CD4-positive, alpha-beta T cell (primary cell): ENCODE measurements at regions not wholly inside any gene's neighbourhood (a gene's known extent, or its start where the extent isn't known, plus 50 kb on each side); places are given as distances from the start of the nearest gene placed in this dataset.

Source experiments
- ATAC-seq: fragments of 200-7000 bp; cut with Tn5 transposase; one replicate; pipeline ENCODE4 v1.10.0; 2022; ENCODE audit warnings: mild to moderate bottlenecking; ENCODE audit not compliant: poor library complexity
- CTCF ChIA-PET: fragments of 350-600 bp; sonication (Branson Sonifier 250); formaldehyde crosslinking; loops from one replicate; lab custom pipeline; 2021; ENCODE audit warnings: antibody characterized with exemption, inconsistent platforms; lab: Charles Lee
- POLR2A ChIA-PET: fragments of 350-600 bp; sonication (Branson Sonifier 250); formaldehyde crosslinking; loops from one replicate; lab custom pipeline; 2021; ENCODE audit warnings: antibody characterized with exemption, inconsistent platforms; lab: Charles Lee
- DNase-seq, 14 experiments: peaks; one replicate each; pipeline ENCODE4 v3.0.0-alpha.2; 2013 to 2020; ENCODE audit warnings: mixed read lengths in 2 of 14
- H3K27ac ChIP-seq, 2 donors: one replicate each; pipeline versions ENCODE4 v1.5.1 to v1.7.0; 2013; ENCODE audit warnings: low read length in 2 of 2, low read depth in 1 of 2, mild to moderate bottlenecking in 1 of 2
- H3K27me3 ChIP-seq, 2 experiments: 1 replicate in 1 of 2; 2 replicates in 1 of 2; pipeline versions ENCODE4 v1.6.1 to v1.7.0; 2013; ENCODE audit warnings: low read length in 2 of 2, control low read depth in 1 of 2, mild to moderate bottlenecking in 1 of 2, moderate library complexity in 1 of 2; ENCODE audit not compliant: insufficient read depth in 2 of 2, control insufficient read depth in 1 of 2
- H3K36me3 ChIP-seq: one replicate; pipeline ENCODE4 v1.6.1; 2013; ENCODE audit warnings: low read length, control low read depth; ENCODE audit not compliant: insufficient read depth
- H3K4me1 ChIP-seq: one replicate; pipeline ENCODE4 v1.6.1; 2013; ENCODE audit warnings: low read length, control low read depth; ENCODE audit not compliant: insufficient read depth
- H3K4me3 ChIP-seq: one replicate; pipeline ENCODE4 v1.5.1; 2013; ENCODE audit warnings: mild to moderate bottlenecking, low read length, moderate library complexity
- H3K9me3 ChIP-seq, 2 experiments: 1 replicate in 1 of 2; 2 replicates in 1 of 2; pipeline versions ENCODE4 v1.6.1 to v1.7.0; 2013; ENCODE audit warnings: low read length in 2 of 2, mild to moderate bottlenecking in 2 of 2, control low read depth in 1 of 2, moderate library complexity in 1 of 2; ENCODE audit not compliant: control insufficient read depth in 1 of 2, insufficient read depth in 1 of 2
- H3K27ac Mint-ChIP-seq: one replicate; pipeline ENCODE4 v1.8.0; 2020; ENCODE audit warnings: mixed read lengths
- H3K27me3 Mint-ChIP-seq: one replicate; pipeline ENCODE4 v1.8.0; 2021; ENCODE audit warnings: mixed read lengths
- H3K36me3 Mint-ChIP-seq: one replicate; pipeline ENCODE4 v1.8.0; 2021; ENCODE audit warnings: low read depth, mixed read lengths
- H3K4me1 Mint-ChIP-seq: one replicate; pipeline ENCODE4 v1.8.0; 2021; ENCODE audit warnings: low read depth, mixed read lengths
- H3K4me3 Mint-ChIP-seq: one replicate; pipeline ENCODE4 v1.8.0; 2020; ENCODE audit warnings: mild to moderate bottlenecking, mixed read lengths
- H3K9me3 Mint-ChIP-seq: one replicate; pipeline ENCODE4 v1.8.0; 2020; ENCODE audit warnings: mixed read lengths
- CTCF ChIP-seq: fragments of 200-600 bp; IDR thresholded peaks from one replicate; pipeline ENCODE4 v1.8.0; 2022; ENCODE audit warnings: antibody characterized with exemption, mild to moderate bottlenecking
- intact Hi-C, 2 experiments: fragments of 100-400 bp; cut with DNase I in 1 of 2; cut with micrococcal nuclease in 1 of 2; formaldehyde crosslinking; loops; one replicate each; pipeline versions ENCODE4 v1.15.1 to v1.9.0; 2023 to 2025; cut with DNase I, micrococcal nuclease

- no peaks in the 10 kb centered on the region for H3K4me1 ChIP-seq
- no peak overlapping the region for H3K27ac ChIP-seq
- no peaks in the 10 kb centered on the region for H3K36me3 Mint-ChIP-seq
- no peak overlapping the region for H3K27ac Mint-ChIP-seq
- no peaks in the 10 kb centered on the region for H3K9me3 ChIP-seq
- POLR2A ChIA-PET = no interaction called here
- H3K9me3 Mint-ChIP-seq = peaks cover 8% of the 10 kb centered on the region
- H3K4me3 ChIP-seq = no peak overlapping the region
- no peaks in the 10 kb centered on the region for H3K36me3 ChIP-seq
- no peaks in the 10 kb centered on the region for H3K4me1 Mint-ChIP-seq
- H3K27me3 Mint-ChIP-seq = no peaks in the 10 kb centered on the region
- H3K27me3 ChIP-seq = no peaks in the 10 kb centered on the region
- ATAC-seq (no peak), DNase-seq (no peak)
- intact Hi-C loops = no loop called here
- H3K4me3 Mint-ChIP-seq = no peak overlapping the region
- TF ChIP-seq CTCF = no peak
- CTCF ChIA-PET = no interaction called here
Measured at GRCh38 chr12:127936463-127936862, 330.5 kb upstream of the TMEM132C start.

GRCh38 chr12:127941332-127941731 is 325.6 kb upstream of the TMEM132C start:
- Mint-ChIP-seq H3K4me3 (no peak overlapping the region), H3K9me3 (peaks cover 15% of the 10 kb centered on the region), H3K27ac (no peak overlapping the region), H3K27me3 (no peaks in the 10 kb centered on the region), H3K4me1 (no peaks in the 10 kb centered on the region), H3K36me3 (no peaks in the 10 kb centered on the region)
- ChIA-PET CTCF (no interaction called here), POLR2A (no interaction called here)
- H3K27ac ChIP-seq = no peak overlapping the region
- intact Hi-C loops = no loop called here
- no peak overlapping the region for H3K4me3 ChIP-seq
- H3K27me3 ChIP-seq = no peaks in the 10 kb centered on the region
- H3K4me1 ChIP-seq = no peaks in the 10 kb centered on the region
- ATAC-seq = no peak
- peaks cover 4 to 18% of the 10 kb centered on the region in 2 experiments for H3K9me3 ChIP-seq
- no peak for TF ChIP-seq CTCF
- no peak for DNase-seq
- no peaks in the 10 kb centered on the region for H3K36me3 ChIP-seq

- ATAC-seq (no peak), DNase-seq (no peak)
- Histone ChIP-seq H3K27ac (no peak overlapping the region), H3K27me3 (no peaks in the 10 kb centered on the region), H3K9me3 (peaks cover 4 to 18% of the 10 kb centered on the region in 2 experiments), H3K4me1 (no peaks in the 10 kb centered on the region), H3K4me3 (no peak overlapping the region), H3K36me3 (no peaks in the 10 kb centered on the region)
- Mint-ChIP-seq H3K9me3 (peaks cover 15% of the 10 kb centered on the region), H3K36me3 (no peaks in the 10 kb centered on the region), H3K4me3 (no peak overlapping the region), H3K27ac (no peak overlapping the region), H3K27me3 (no peaks in the 10 kb centered on the region), H3K4me1 (no peaks in the 10 kb centered on the region)
- no peak for TF ChIP-seq CTCF
- ChIA-PET CTCF (no interaction called here), POLR2A (no interaction called here)
- intact Hi-C loops = no loop called here
Measured at GRCh38 chr12:127942981-127943380, 324.0 kb upstream of the TMEM132C start.
